Neural cell (in vitro differentiated cells): ENCODE measurements at regions not wholly inside any gene's neighbourhood (a gene's known extent, or its start where the extent isn't known, plus 50 kb on each side); places are given as distances from the start of the nearest gene placed in this dataset.

Experiments used
- H2AFZ ChIP-seq: fragments of 200-600, 300-800 bp; sonication (generic), shearing (Covaris generic); 2 replicates; pipeline ENCODE4 v1.6.0; 2014; ENCODE audit warnings: low read depth, mild to moderate bottlenecking, antibody characterized with exemption, low read length, moderate library complexity
- H3F3A ChIP-seq: fragments of 200-600 bp; shearing (Covaris generic); 2 replicates; pipeline ENCODE4 v1.6.1; 2016; ENCODE audit warnings: mild to moderate bottlenecking, moderate library complexity, mixed read lengths, antibody characterized with exemption, low read length; ENCODE audit not compliant: insufficient read depth, poor library complexity, severe bottlenecking
- H3K27ac ChIP-seq: fragments of 200-600, 300-800 bp; sonication (generic), shearing (Covaris generic); 2 replicates; pipeline ENCODE4 v1.5.1; 2014; ENCODE audit warnings: mild to moderate bottlenecking, low read length, moderate library complexity
- H3K27me3 ChIP-seq: fragments of 300-800, 200-600 bp; sonication (generic), shearing (Covaris generic); 2 replicates; pipeline ENCODE4 v1.6.0; 2014; ENCODE audit warnings: mild to moderate bottlenecking, low read depth, low read length, moderate library complexity; ENCODE audit not compliant: insufficient read depth
- H3K36me3 ChIP-seq: fragments of 300-800, 200-600 bp; sonication (generic), shearing (Covaris generic); 2 replicates; pipeline ENCODE4 v1.5.1; 2014; ENCODE audit warnings: mild to moderate bottlenecking, antibody characterized with exemption, low read length, moderate library complexity; ENCODE audit not compliant: insufficient read depth
- H3K4me2 ChIP-seq: fragments of 300-800, 200-600 bp; sonication (generic), shearing (Covaris generic); 2 replicates; pipeline ENCODE4 v1.6.0; 2014; ENCODE audit warnings: mild to moderate bottlenecking, low read length
- H3K4me3 ChIP-seq: fragments of 300-800, 200-600 bp; sonication (generic), shearing (Covaris generic); 2 replicates; pipeline ENCODE4 v1.5.1; 2014; ENCODE audit warnings: mild to moderate bottlenecking, low read length, moderate library complexity
- H3K79me2 ChIP-seq: fragments of 200-600 bp; shearing (Covaris generic); replicated peaks from 2 replicates; pipeline ENCODE4 v1.6.0; 2014; ENCODE audit warnings: mild to moderate bottlenecking, low read length, moderate library complexity; ENCODE audit not compliant: insufficient read depth
- H3K9ac ChIP-seq: fragments of 300-800, 200-600 bp; sonication (generic), shearing (Covaris generic); 2 replicates; pipeline ENCODE4 v1.6.1; 2016; ENCODE audit warnings: mild to moderate bottlenecking, low read length, mixed read lengths
- H3K9me2 ChIP-seq: fragments of 200-600 bp; shearing (Covaris generic); 2 replicates; pipeline ENCODE4 v1.6.1; 2016; ENCODE audit warnings: mild to moderate bottlenecking, low read length, mixed read lengths; ENCODE audit not compliant: insufficient read depth
- H3K9me3 ChIP-seq: fragments of 200-600, 300-800 bp; sonication (generic), shearing (Covaris generic); 2 replicates; pipeline ENCODE4 v1.6.1; 2016; ENCODE audit warnings: mild to moderate bottlenecking, mixed run types, low read length, moderate library complexity, mixed read lengths
- H4K20me1 ChIP-seq: fragments of 200-600 bp; shearing (Covaris generic); 2 replicates; pipeline ENCODE4 v1.6.1; 2016; ENCODE audit warnings: mild to moderate bottlenecking, mixed run types; ENCODE audit not compliant: insufficient read depth
- CTCF ChIP-seq: fragments of 450-650 bp; IDR thresholded peaks from 2 replicates; pipeline ENCODE4 v1.5.1; 2014; ENCODE audit warnings: antibody characterized with exemption, mild to moderate bottlenecking, moderate library complexity; ENCODE audit not compliant: poor library complexity, severe bottlenecking
- EP300 ChIP-seq: fragments of 450-650 bp; conservative IDR thresholded peaks from 2 replicates; pipeline ENCODE4 v1.6.1; 2014; ENCODE audit warnings: antibody characterized with exemption, mild to moderate bottlenecking, moderate library complexity; ENCODE audit not compliant: poor library complexity, severe bottlenecking
- EZH2 ChIP-seq: fragments of 200-600, 300-800 bp; shearing (Covaris generic), sonication (generic); IDR thresholded peaks from 2 replicates; pipeline ENCODE4 v1.6.1; 2014; ENCODE audit warnings: antibody characterized with exemption, low read length, borderline replicate concordance, mild to moderate bottlenecking; ENCODE audit not compliant: insufficient read depth, poor library complexity, severe bottlenecking
- MXI1 ChIP-seq: fragments of 450-650 bp; conservative IDR thresholded peaks from 2 replicates; pipeline ENCODE4 v1.6.1; 2014; ENCODE audit warnings: antibody characterized with exemption, mild to moderate bottlenecking; ENCODE audit not compliant: poor library complexity, severe bottlenecking
- POLR2AphosphoS5 ChIP-seq: IDR thresholded peaks from 2 replicates; pipeline ENCODE4 v1.6.1; 2012
- RAD21 ChIP-seq: fragments of 450-650 bp; conservative IDR thresholded peaks from 2 replicates; pipeline ENCODE4 v1.6.1; 2014; ENCODE audit warnings: antibody characterized with exemption, mild to moderate bottlenecking, moderate library complexity
- SMC3 ChIP-seq: fragments of 450-650 bp; conservative IDR thresholded peaks from 2 replicates; pipeline ENCODE4 v1.6.1; 2014; ENCODE audit warnings: antibody characterized with exemption, mild to moderate bottlenecking, moderate library complexity; ENCODE audit not compliant: poor library complexity
- TAF1 ChIP-seq: IDR thresholded peaks from 2 replicates; pipeline ENCODE4 v1.6.1; 2012; ENCODE audit warnings: low read depth
- TF ChIP-seq, protein P1 (sequence below): IDR thresholded peaks from 2 replicates; pipeline ENCODE4 v1.6.1; 2012; ENCODE audit warnings: borderline replicate concordance

DNA sequence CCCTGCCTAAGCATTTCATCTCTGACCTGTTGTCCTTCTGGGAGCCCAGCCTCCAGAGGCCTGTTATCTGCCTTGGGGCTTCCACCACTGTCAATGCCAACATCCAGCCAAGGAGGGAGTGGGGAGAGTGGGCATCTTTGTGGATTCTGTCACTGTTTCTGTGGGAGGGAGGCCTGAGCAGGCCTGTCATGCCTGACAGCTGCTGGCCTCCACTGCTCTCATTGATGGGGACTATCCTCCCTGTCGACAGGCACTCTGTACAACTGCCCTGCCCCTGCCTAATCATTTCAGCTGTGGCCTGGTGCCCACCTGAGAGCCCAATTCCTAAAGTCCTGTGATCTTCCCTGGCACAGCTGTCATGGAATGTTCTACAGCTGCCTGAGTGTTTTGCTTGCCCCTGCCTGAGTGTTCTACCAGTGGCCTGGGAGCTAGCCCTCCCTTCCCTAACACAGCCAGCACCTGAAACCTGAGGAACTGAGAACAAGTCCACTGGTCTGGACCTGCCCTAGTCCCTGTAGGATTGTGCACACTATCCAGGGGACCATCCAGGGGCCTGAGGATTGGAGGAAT, 145.3 kb downstream of the FAM83B start:
- Histone ChIP-seq H3K9me2 (no peaks in the 10 kb centered on the region), H3K9me3 (peaks cover 4% of the 10 kb centered on the region), H3K79me2 (no peaks in the 10 kb centered on the region), H3K4me2 (no peak overlapping the region), H3F3A (no peaks in the 10 kb centered on the region), H3K4me3 (no peak overlapping the region), H3K27me3 (no peaks in the 10 kb centered on the region), H2AFZ (no peak overlapping the region), H3K27ac (no peak overlapping the region), H4K20me1 (no peaks in the 10 kb centered on the region), H3K9ac (no peak overlapping the region), H3K36me3 (no peaks in the 10 kb centered on the region)
- TF ChIP-seq MXI1 (no peak), CTCF (no peak), RAD21 (no peak), POLR2AphosphoS5 (no peak), TAF1 (no peak), EZH2 (no peak), EP300 (no peak), SMC3 (no peak)
- TF ChIP-seq, protein P1, sequence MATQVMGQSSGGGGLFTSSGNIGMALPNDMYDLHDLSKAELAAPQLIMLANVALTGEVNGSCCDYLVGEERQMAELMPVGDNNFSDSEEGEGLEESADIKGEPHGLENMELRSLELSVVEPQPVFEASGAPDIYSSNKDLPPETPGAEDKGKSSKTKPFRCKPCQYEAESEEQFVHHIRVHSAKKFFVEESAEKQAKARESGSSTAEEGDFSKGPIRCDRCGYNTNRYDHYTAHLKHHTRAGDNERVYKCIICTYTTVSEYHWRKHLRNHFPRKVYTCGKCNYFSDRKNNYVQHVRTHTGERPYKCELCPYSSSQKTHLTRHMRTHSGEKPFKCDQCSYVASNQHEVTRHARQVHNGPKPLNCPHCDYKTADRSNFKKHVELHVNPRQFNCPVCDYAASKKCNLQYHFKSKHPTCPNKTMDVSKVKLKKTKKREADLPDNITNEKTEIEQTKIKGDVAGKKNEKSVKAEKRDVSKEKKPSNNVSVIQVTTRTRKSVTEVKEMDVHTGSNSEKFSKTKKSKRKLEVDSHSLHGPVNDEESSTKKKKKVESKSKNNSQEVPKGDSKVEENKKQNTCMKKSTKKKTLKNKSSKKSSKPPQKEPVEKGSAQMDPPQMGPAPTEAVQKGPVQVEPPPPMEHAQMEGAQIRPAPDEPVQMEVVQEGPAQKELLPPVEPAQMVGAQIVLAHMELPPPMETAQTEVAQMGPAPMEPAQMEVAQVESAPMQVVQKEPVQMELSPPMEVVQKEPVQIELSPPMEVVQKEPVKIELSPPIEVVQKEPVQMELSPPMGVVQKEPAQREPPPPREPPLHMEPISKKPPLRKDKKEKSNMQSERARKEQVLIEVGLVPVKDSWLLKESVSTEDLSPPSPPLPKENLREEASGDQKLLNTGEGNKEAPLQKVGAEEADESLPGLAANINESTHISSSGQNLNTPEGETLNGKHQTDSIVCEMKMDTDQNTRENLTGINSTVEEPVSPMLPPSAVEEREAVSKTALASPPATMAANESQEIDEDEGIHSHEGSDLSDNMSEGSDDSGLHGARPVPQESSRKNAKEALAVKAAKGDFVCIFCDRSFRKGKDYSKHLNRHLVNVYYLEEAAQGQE, result no peak

DNA sequence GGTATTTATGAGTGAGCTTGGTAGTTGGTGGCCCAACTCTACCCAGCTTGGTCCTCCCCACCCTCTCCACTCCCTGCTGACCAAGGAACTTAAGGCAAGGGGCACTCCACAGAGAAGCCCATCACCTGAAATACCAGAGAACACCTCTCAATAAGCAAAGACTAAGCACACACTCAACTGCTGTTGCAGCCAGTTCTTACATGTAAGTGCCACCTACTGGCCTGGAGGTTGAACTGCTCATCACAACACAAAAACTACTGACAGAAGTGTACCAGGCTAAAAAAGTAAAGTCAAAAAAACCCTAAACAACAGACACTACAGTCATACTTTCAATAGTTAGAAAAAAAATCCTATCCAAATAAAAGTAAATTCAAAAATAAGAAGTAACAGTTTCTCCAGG, 146.2 kb downstream of the FAM83B start:
- H3K27ac ChIP-seq, result no peak overlapping the region
- no peak overlapping the region for H3K4me2 ChIP-seq

More for the DNA sequence above, 146.2 kb downstream of the FAM83B start:
- Histone ChIP-seq H3F3A (no peaks in the 10 kb centered on the region), H3K9ac (no peak overlapping the region), H4K20me1 (no peaks in the 10 kb centered on the region), H2AFZ (no peak overlapping the region), H3K4me3 (no peak overlapping the region), H3K9me2 (no peaks in the 10 kb centered on the region), H3K36me3 (no peaks in the 10 kb centered on the region), H3K27me3 (no peaks in the 10 kb centered on the region), H3K79me2 (no peaks in the 10 kb centered on the region), H3K9me3 (peaks cover 4% of the 10 kb centered on the region)
- TF ChIP-seq POLR2AphosphoS5, result no peak
- no peak for TF ChIP-seq MXI1
- TF ChIP-seq, protein P1, result no peak
- TF ChIP-seq RAD21, result no peak
- no peak for TF ChIP-seq CTCF
- TF ChIP-seq SMC3, result no peak
- TF ChIP-seq EP300, result no peak
- TF ChIP-seq EZH2, result no peak
- no peak for TF ChIP-seq TAF1
